ENCODE measurements at regions not wholly inside any gene's neighbourhood (a gene's known extent, or its start where the extent isn't known, plus 50 kb on each side); places are given as distances from the start of the nearest gene placed in this dataset.
"Not testable (repeated sequence)": the region's sequence is repeated elsewhere in the genome, so short reads cannot be mapped to it uniquely, and the experiment has no call there.

DNA sequence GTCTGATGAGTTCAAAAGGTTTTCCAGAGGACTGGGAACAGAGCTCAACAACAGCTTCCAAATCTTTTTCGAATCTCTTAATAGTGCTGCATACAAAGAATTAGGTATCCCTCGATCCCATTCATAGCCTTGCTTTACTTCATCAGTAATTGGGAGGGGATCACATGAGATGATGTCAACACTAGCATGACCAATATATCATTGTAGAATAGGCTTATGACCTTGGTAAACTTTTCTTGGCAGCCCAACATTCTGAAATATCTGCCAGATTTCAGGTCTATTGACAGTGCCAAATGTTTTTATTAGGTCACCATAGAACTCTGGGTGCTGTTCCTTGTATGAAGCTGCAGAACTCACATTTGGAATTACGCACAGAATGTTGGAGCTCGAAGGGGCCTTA, 228.9 kb downstream of the FGF10 start:
- no peak overlapping the region for H3K4me3 Mint-ChIP-seq
- H3K27me3 Mint-ChIP-seq, result no peaks in the 10 kb centered on the region
- H3K4me1 Mint-ChIP-seq, result no peaks in the 10 kb centered on the region
- H3K9me3 ChIP-seq (ENCODE audit: control insufficient read depth, low read length, poor library complexity, severe bottlenecking), result no peaks in the 10 kb centered on the region
- no peak overlapping the region for H3K27ac Mint-ChIP-seq
- ATAC-seq (no peak), DNase-seq (no peak)
- no peaks in the 10 kb centered on the region for H3K36me3 Mint-ChIP-seq (ENCODE audit: low read depth)

DNA sequence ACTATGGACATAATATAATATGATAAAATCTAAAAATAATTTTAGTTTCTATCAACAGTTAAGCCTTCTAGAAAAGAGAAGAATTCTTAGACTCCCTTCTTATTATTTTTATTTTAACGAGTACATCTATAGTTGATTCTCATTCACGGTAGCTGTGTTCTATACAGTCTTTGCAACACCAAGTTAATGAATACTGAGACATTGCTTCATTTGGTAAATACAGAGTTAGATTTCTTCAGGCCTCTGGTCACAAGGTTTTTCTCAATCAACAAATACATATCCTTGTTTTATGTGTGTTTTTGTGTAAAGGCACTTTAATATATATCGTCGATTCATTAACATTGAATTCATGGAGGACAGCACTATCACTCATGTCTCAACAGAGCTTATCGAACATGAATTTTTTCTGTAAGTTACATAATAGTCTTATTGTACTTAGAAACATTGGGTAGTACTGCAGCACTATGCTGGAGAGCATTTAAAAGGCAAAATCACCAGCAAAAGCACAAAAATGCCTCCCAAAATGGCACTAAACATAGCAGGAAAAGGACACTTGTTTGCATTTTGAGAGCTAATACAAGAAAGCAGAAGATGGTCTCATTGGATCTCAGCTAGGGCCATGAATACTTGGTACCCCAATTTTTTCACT, 239.0 kb downstream of the FGF10 start:
- Mint-ChIP-seq H3K4me3 (no peak overlapping the region), H3K36me3 (ENCODE audit: low read depth) (no peaks in the 10 kb centered on the region), H3K27me3 (no peaks in the 10 kb centered on the region), H3K27ac (no peak overlapping the region), H3K4me1 (no peaks in the 10 kb centered on the region)
- ATAC-seq (no peak), DNase-seq (no peak)
- H3K9me3 ChIP-seq (ENCODE audit: control insufficient read depth, low read length, poor library complexity, severe bottlenecking), result no peaks in the 10 kb centered on the region

DNA sequence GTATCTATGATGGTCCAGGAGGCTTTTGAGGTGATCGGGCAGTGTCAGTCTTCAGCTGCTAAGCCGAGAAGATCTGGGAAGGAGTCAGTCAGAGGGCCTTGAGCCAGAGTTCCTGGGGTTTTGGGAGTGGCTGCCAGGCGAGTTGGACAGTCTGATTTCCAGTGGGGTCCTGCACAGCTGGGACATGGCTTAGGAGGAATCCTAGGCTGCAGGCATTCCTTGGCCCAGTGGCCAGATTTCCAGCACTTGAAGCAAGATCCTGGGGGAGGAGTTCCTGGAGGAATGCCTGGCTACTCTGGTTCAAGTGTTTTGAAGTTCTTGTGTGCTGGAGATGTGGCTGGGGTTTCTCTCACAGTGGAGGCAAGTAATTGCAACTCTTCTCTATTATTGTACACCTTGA, 271.3 kb downstream of the FGF10 start:
- H3K36me3 Mint-ChIP-seq (ENCODE audit: low read depth); H3K4me1 Mint-ChIP-seq; DNase-seq; ATAC-seq; H3K4me3 Mint-ChIP-seq; H3K27ac Mint-ChIP-seq; H3K27me3 Mint-ChIP-seq; H3K9me3 ChIP-seq (ENCODE audit: control insufficient read depth, low read length, poor library complexity, severe bottlenecking): not testable (repeated sequence)

DNA sequence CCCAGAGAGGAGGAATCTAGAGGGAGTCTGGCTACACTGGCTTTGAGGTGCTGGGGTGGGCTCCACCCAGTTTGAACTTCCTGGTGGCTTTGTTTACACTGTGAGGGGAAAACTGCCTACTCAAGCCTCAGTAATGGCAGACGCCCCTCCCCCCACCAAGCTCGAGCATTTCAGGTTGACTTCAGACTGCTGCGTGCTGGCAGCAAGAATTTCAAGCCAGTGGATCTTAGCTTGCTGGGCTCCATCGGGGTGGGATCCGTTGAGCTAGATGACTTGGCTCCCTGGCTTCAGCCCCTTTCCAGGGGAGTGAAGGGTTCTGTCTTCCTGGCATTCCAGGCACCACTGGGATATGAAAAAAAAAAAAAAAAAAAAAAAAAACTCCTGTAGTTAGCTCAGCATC, 281.0 kb downstream of the FGF10 start:
- H3K27ac Mint-ChIP-seq; H3K4me1 Mint-ChIP-seq; H3K27me3 Mint-ChIP-seq; H3K36me3 Mint-ChIP-seq (ENCODE audit: low read depth); H3K9me3 ChIP-seq (ENCODE audit: control insufficient read depth, low read length, poor library complexity, severe bottlenecking); ATAC-seq; H3K4me3 Mint-ChIP-seq; DNase-seq: not testable (repeated sequence)

DNA sequence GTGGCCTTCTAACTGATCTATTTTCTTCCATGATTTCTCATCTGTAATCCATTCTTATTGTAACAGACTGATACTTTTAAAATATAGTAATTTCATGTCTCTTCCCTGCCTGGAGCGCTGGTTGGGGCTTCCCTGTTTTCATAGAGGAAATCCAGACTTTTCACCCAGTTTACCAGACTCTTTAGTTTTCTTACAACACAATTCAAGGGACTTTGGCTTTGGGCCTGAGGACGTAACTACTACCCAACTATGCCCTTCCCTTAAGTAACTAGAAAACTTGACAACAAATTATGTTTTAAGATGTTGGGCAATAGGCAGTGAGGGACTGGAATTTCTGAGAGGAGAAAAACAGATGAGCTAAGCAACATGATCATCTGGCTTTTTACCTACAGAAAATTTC, 289.6 kb downstream of the FGF10 start:
- Mint-ChIP-seq H3K4me1 (no peaks in the 10 kb centered on the region), H3K27ac (no peak overlapping the region), H3K4me3 (no peak overlapping the region)

DNA sequence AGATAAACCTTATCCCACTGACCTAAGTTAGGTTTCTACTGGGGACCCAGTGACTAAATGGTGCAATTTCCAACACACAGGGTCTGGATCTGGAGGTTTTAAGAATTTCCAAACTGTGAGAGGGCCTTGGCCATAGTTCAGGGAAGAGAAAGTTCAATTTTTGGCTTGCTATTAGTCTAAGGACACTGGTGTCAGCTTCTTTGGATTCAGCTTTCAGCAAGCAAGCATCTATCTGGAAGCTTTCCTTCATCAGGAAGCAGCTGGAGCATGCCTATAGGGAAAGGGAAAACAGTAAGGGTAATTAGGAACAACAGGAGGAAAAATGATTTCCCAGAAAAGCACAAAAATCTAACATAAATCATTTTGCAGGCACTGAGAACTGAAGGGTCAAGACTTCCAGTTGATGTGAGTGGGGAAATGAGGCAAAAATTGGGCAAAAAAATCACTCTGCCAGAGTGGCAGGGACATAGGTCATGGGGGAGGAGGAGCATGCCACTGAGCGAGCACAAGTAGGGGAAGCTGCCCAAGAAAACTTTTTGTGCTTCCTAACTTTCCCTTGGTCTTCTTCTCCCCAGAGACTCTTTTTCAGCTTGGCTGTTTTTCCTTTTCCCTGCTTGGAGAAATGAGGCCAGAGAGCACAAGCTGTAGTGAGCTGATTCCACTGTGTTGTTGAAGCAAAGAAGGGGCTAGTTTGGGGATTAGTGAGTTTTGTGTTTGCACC, 299.6 kb downstream of the FGF10 start:
- Mint-ChIP-seq H3K27me3 (no peaks in the 10 kb centered on the region), H3K36me3 (ENCODE audit: low read depth) (no peaks in the 10 kb centered on the region), H3K4me3 (no peak overlapping the region), H3K27ac (no peak overlapping the region), H3K4me1 (no peaks in the 10 kb centered on the region)
- ATAC-seq (no peak), DNase-seq (no peak)
- H3K9me3 ChIP-seq (ENCODE audit: control insufficient read depth, low read length, poor library complexity, severe bottlenecking), result no peaks in the 10 kb centered on the region

More for the DNA sequence above, 289.6 kb downstream of the FGF10 start:
- no peaks in the 10 kb centered on the region for H3K36me3 Mint-ChIP-seq (ENCODE audit: low read depth)
- ATAC-seq (no peak), DNase-seq (no peak)
- H3K9me3 ChIP-seq (ENCODE audit: control insufficient read depth, low read length, poor library complexity, severe bottlenecking), result no peaks in the 10 kb centered on the region
- H3K27me3 Mint-ChIP-seq, result no peaks in the 10 kb centered on the region

DNA sequence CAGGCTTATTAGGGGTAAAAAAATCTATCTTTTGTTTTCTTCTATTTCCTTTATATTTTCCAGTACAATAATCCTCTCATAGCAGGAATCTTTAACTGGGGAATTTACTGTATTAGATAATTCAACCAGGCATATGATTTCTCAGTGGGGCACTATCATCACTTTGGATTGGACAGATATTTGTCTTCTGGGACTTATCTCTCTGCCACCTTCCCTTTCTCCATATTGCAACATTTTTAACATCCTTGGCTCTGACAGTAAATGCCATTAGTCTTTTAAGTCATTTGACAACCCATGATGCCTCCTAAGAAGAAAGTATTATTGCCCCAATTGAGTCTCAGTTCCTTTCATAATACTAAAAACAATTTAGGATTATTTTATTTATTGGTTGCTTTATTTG, 304.1 kb downstream of the FGF10 start:
- H3K27me3 Mint-ChIP-seq, result no peaks in the 10 kb centered on the region
- no peaks in the 10 kb centered on the region for H3K36me3 Mint-ChIP-seq (ENCODE audit: low read depth)
- H3K9me3 ChIP-seq (ENCODE audit: control insufficient read depth, low read length, poor library complexity, severe bottlenecking), result no peaks in the 10 kb centered on the region
- no peak overlapping the region for H3K27ac Mint-ChIP-seq
- no peaks in the 10 kb centered on the region for H3K4me1 Mint-ChIP-seq
- DNase-seq, result no peak
- no peak overlapping the region for H3K4me3 Mint-ChIP-seq
- ATAC-seq, result no peak

DNA sequence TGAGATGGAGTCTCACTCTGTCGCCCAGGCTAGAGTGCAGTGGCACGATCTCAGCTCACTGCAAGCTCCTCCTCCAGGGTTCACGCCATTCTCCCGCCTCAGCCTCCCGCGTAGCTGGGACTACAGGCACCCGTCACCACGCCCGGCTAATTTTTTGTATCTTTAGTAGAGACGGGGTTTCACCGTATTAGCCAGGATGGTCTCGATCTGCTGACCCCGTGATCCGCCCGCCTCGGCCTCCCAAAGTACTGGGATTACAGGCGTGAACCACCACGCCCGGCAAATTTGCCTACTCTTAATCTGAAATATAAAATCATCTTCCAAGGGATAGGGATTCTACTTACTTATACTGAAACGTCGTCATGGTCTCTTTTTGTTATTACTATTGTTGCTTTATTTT, 314.7 kb downstream of the FGF10 start:
- H3K4me3 Mint-ChIP-seq; H3K27me3 Mint-ChIP-seq; H3K9me3 ChIP-seq (ENCODE audit: control insufficient read depth, low read length, poor library complexity, severe bottlenecking); DNase-seq; ATAC-seq; H3K4me1 Mint-ChIP-seq; H3K27ac Mint-ChIP-seq; H3K36me3 Mint-ChIP-seq (ENCODE audit: low read depth): not testable (repeated sequence)

DNA sequence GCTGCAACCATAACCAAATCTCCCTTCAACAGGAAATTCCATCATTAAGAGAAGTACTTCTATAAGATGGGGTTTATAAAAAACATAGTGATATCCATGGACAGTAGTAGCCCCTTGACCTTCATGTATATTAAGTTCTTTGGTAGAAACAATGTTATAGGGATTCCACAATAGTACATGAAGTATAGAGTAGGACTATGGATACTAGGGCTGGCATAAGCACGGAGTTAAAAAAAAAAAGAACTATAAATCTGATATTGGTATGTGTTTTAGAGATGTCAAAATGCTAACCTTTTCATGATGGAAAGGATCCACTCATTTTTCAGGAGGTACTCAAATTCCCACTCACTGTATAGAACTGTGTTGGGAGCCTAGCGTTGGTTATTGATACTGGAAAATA, 337.6 kb downstream of the FGF10 start:
- Mint-ChIP-seq H3K4me1 (no peaks in the 10 kb centered on the region), H3K36me3 (ENCODE audit: low read depth) (no peaks in the 10 kb centered on the region), H3K27me3 (no peaks in the 10 kb centered on the region), H3K4me3 (no peak overlapping the region), H3K27ac (no peak overlapping the region)
- ATAC-seq, result no peak
- no peak for DNase-seq
- H3K9me3 ChIP-seq (ENCODE audit: control insufficient read depth, low read length, poor library complexity, severe bottlenecking), result no peaks in the 10 kb centered on the region

DNA sequence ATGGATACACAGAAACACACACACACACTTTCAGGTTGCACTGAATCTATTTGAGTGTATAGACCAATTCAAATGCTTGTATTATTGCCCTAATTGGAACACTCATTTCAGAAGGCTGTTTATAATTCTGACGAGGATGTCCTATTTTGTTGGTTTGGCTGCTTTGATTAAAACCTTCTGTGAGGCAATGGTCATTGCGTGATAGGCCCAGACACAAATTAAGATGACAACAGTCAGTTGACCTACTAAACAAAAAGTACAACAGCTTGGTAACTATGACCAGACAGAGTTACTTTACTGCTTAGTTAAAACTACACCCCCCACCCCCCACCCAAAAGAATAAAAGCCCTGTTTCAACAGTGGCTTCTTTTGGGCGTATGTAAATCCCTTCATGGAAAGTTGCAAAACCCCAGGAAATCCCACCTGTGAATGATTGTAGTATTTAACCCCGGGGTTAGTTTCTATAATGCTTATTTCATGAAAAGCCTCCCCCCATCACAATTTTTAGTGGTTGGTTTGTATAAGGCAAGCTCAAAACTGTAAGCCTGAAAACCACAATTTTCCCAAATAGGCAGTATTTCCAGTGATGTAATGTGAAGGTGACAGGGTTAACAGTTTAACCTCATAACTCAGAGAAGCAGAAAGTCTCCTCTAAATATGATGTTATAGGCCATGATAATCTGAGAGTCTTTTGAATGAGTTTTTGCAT, 340.8 kb downstream of the FGF10 start:
- Mint-ChIP-seq H3K36me3 (ENCODE audit: low read depth) (no peaks in the 10 kb centered on the region), H3K4me1 (no peaks in the 10 kb centered on the region), H3K27me3 (no peaks in the 10 kb centered on the region), H3K27ac (no peak overlapping the region), H3K4me3 (no peak overlapping the region)
- ATAC-seq (no peak), DNase-seq (no peak)
- no peaks in the 10 kb centered on the region for H3K9me3 ChIP-seq (ENCODE audit: control insufficient read depth, low read length, poor library complexity, severe bottlenecking)

DNA sequence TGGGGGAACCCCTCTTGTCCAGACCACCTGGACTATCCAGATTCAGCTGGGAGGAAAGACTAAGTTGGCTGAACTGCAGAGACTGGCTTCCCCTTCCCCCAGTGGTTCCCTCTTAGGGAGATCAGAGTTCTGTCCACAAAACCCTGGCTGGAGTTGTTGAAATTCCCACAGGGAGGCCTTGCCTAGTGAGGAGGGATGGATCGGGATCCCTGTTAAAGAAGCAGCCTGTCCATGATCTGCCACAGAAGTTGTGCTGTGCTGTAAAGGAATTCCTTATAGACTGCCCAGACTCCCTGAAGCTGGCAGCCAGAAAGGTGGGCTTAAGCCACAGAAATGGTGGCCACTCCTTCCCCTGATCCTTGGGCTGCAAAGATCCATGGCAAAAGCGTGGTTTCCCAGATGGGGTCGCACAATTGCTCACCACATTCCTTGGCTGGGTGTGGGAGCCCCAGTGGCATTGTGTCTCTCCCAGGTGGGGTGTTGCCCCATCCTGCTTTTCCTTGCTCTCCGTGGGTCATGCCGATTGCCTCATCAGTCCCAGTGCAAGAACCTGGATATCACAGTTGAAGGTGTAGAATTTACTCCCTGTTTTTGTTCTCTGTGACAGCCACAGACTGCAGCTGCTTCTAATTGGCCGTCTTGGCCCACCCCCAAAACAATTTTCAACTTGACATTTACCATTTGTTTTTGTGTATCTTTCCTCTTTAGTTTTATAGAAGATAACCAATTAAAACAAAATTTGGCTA, 342.4 kb downstream of the FGF10 start:
- H3K9me3 ChIP-seq (ENCODE audit: control insufficient read depth, low read length, poor library complexity, severe bottlenecking), result no peaks in the 10 kb centered on the region
- Mint-ChIP-seq H3K4me3 (no peak overlapping the region), H3K36me3 (ENCODE audit: low read depth) (no peaks in the 10 kb centered on the region), H3K27ac (no peak overlapping the region), H3K4me1 (no peaks in the 10 kb centered on the region), H3K27me3 (no peaks in the 10 kb centered on the region)
- no peak for DNase-seq
- ATAC-seq, result no peak

DNA sequence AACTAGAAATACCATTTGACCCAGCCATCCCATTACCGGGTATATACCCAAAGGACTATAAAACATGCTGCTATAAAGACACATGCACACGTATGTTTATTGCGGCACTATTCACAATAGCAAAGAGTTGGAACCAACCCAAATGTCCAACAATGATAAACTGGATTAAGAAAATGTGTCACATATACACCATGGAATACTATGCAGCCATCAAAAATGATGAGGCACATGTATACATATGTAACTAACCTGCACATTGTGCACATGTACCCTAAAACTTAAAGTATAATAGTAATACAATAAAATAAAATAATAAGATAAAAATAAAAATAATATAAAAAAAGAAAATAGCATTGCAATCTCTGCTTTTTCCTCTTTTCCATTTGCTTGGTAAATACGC, 344.7 kb downstream of the FGF10 start:
- not testable (repeated sequence) for H3K4me1 Mint-ChIP-seq; H3K9me3 ChIP-seq (ENCODE audit: control insufficient read depth, low read length, poor library complexity, severe bottlenecking); H3K36me3 Mint-ChIP-seq (ENCODE audit: low read depth); DNase-seq; H3K4me3 Mint-ChIP-seq; H3K27me3 Mint-ChIP-seq; ATAC-seq; H3K27ac Mint-ChIP-seq

DNA sequence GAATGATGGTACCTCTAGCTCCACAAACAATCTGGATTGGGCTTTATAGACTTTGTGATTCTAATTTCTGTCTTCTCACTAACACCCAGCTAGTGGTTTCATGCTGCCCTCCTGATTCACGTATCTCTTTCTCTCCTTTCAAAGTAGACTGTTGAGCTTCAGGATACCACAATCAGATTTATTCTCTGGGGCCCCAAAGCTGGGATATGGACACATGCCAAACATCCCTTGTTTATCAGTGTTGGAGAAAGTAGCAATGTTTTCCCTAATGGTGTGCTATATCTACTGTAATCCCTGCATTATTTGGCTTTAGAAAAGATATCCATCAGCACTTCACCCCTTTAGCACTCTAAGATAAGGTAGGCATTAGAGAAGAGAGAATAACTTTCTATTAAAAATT, 361.0 kb downstream of the FGF10 start:
- H3K27me3 Mint-ChIP-seq, result no peaks in the 10 kb centered on the region
- DNase-seq (no peak), ATAC-seq (no peak)
- H3K27ac Mint-ChIP-seq, result no peak overlapping the region
- no peak overlapping the region for H3K4me3 Mint-ChIP-seq
- no peaks in the 10 kb centered on the region for H3K9me3 ChIP-seq (ENCODE audit: control insufficient read depth, low read length, poor library complexity, severe bottlenecking)
- no peaks in the 10 kb centered on the region for H3K36me3 Mint-ChIP-seq (ENCODE audit: low read depth)
- H3K4me1 Mint-ChIP-seq, result no peaks in the 10 kb centered on the region
